Breast epithelium (tissue), 3 donors: ENCODE measurements at regions not wholly inside any gene's neighbourhood (a gene's known extent, or its start where the extent isn't known, plus 50 kb on each side); places are given as distances from the start of the nearest gene placed in this dataset.

Experiments
- CTCF ChIP-seq, 3 donors: fragments of 450-650 bp; IDR thresholded peaks; one replicate each; pipeline ENCODE4 v1.5.1; 2016 to 2017; ENCODE audit warnings: antibody characterized with exemption in 3 of 3, mild to moderate bottlenecking in 3 of 3, moderate library complexity in 3 of 3
- POLR2AphosphoS5 ChIP-seq, 3 donors: sonication (generic); formaldehyde crosslinking; IDR thresholded peaks; one replicate each; pipeline ENCODE4 v1.6.1; 2017; ENCODE audit warnings: antibody characterized with exemption in 3 of 3

DNA sequence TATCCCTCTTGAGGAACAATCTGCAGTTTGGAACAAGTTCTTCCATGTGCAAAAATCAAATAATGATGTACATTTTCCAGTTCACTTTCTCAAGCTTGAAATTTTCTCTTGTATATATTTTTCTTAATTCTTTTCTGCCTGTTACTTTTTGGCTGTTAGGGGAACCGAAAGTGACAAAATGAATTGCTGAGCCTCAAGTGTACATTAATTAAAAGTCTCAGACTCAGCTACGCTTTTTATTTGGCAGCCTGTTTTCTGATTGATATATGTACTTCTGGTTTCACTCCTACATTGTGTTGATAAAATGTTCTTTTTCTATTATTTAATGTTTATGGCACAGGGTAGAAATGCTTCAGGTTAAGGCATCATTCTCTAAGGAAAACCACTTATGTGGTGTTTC lies 999.5 kb downstream of the PDHA2 start:
- TF ChIP-seq POLR2AphosphoS5 (IDR thresholded peaks at IDR 0.05), result no peak
- no peak for TF ChIP-seq CTCF (IDR thresholded peaks at IDR 0.05)
